ENCODE measurements at regions not wholly inside any gene's neighbourhood (a gene's known extent, or its start where the extent isn't known, plus 50 kb on each side); places are given as distances from the start of the nearest gene placed in this dataset.
"Not testable (repeated sequence)": the region's sequence is repeated elsewhere in the genome, so short reads cannot be mapped to it uniquely, and the experiment has no call there.

GRCh38 chr3:110423276-110423675 is 648.3 kb upstream of the NECTIN3 start:
- Mint-ChIP-seq H3K9me3 (no peaks in the 10 kb centered on the region), H3K27ac (no peak overlapping the region), H3K27me3 (ENCODE audit: low read depth) (no peaks in the 10 kb centered on the region), H3K4me1 (peaks cover 3% of the 10 kb centered on the region), H3K36me3 (no peaks in the 10 kb centered on the region), H3K4me3 (no peak overlapping the region)
- no peak for DNase-seq (ENCODE audit: low spot score in 2 of 2, unreplicated experiment in 2 of 2)
- TF ChIP-seq, protein P1, sequence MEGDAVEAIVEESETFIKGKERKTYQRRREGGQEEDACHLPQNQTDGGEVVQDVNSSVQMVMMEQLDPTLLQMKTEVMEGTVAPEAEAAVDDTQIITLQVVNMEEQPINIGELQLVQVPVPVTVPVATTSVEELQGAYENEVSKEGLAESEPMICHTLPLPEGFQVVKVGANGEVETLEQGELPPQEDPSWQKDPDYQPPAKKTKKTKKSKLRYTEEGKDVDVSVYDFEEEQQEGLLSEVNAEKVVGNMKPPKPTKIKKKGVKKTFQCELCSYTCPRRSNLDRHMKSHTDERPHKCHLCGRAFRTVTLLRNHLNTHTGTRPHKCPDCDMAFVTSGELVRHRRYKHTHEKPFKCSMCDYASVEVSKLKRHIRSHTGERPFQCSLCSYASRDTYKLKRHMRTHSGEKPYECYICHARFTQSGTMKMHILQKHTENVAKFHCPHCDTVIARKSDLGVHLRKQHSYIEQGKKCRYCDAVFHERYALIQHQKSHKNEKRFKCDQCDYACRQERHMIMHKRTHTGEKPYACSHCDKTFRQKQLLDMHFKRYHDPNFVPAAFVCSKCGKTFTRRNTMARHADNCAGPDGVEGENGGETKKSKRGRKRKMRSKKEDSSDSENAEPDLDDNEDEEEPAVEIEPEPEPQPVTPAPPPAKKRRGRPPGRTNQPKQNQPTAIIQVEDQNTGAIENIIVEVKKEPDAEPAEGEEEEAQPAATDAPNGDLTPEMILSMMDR (IDR thresholded peaks at IDR 0.05; ENCODE audit: unreplicated experiment) = no peak

DNA sequence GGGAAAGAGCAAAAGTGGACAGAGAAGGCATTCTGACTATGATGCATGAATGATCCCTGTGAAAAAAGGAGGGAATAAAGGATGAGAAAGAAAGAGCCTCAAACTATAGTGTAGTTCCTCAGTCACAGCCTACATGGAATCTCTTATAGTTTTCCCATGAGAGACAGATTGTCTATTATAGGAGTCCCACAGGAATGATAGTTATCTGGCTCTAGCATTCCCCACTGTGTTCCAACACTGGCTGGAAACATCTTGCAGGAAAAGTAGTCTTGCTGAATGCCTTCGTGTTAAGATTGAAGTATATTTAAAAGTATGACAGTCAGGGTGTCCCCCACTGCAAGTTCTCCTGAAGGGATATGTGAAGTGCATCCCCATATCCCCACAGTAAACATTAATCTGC is 641.5 kb upstream of the NECTIN3 start:
- TF ChIP-seq, protein P1 (IDR thresholded peaks at IDR 0.05; ENCODE audit: unreplicated experiment) = no peak
- no peaks in the 10 kb centered on the region for H3K27me3 Mint-ChIP-seq (ENCODE audit: low read depth)
- no peak overlapping the region for H3K4me3 Mint-ChIP-seq
- H3K27ac Mint-ChIP-seq = no peak overlapping the region
- DNase-seq (ENCODE audit: low spot score in 2 of 2, unreplicated experiment in 2 of 2) = no peak
- no peaks in the 10 kb centered on the region for H3K4me1 Mint-ChIP-seq
- H3K9me3 Mint-ChIP-seq = no peaks in the 10 kb centered on the region
- no peaks in the 10 kb centered on the region for H3K36me3 Mint-ChIP-seq

- H3K36me3 Mint-ChIP-seq = no peaks in the 10 kb centered on the region
- no peaks in the 10 kb centered on the region for H3K27me3 Mint-ChIP-seq (ENCODE audit: low read depth)
- H3K4me1 Mint-ChIP-seq = peaks cover 8% of the 10 kb centered on the region
- H3K9me3 Mint-ChIP-seq = no peaks in the 10 kb centered on the region
- TF ChIP-seq, protein P1 (IDR thresholded peaks at IDR 0.05; ENCODE audit: unreplicated experiment) = no peak
- H3K27ac Mint-ChIP-seq = no peak overlapping the region
- H3K4me3 Mint-ChIP-seq = no peak overlapping the region
- no peak for DNase-seq (ENCODE audit: low spot score in 2 of 2, unreplicated experiment in 2 of 2)
Observed at GRCh38 chr3:110436209-110436608, 635.4 kb upstream of the NECTIN3 start.

DNA sequence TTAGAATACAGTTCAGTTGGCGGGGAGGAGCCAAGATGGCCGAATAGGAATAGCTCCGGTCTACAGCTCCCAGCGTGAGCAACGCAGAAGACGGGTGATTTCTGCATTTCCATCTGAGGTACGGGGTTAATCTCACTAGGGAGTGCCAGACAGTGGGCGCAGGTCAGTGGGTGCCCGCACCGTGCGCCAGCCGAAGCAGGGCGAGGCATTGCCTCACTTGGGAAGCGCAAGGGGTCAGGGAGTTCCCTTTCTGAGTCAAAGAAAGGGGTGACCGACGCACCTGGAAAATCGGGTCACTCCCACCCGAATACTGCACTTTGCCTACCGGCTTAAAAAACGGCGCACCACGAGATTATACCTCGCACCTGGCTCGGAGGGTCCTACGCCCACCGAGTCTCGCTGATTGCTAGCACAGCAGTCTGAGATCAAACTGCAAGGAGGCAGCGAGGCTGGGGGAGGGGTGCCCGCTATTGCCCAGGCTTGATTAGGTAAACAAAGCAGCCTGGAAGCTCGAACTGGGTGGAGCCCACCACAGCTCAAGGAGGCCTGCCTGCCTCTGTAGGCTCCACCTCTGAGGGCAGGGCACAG is 631.5 kb upstream of the NECTIN3 start:
- DNase-seq (ENCODE audit: low spot score in 2 of 2, unreplicated experiment in 2 of 2); H3K27ac Mint-ChIP-seq; H3K4me1 Mint-ChIP-seq; H3K9me3 Mint-ChIP-seq; H3K27me3 Mint-ChIP-seq (ENCODE audit: low read depth); H3K36me3 Mint-ChIP-seq; H3K4me3 Mint-ChIP-seq: not testable (repeated sequence)

DNA sequence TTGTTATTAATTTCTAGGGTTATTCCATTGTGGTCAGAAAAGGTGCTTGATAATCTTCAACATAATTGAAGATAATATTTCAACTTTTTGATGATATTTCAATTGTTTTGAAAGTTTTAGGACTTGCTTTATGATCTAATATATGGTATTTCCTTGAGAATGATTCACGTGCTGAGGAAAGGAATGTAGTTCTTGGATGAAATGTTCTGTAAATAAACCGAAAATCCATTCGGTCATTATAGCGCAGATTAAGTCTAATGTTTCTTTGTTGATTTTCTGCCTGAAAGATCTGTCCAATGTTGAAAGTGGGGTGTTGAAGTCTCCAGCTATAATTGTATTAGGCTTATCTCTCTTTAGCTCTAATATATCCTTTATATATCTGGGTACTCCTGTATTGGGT is 617.5 kb upstream of the NECTIN3 start:
- no peak overlapping the region for H3K27ac Mint-ChIP-seq
- H3K4me1 Mint-ChIP-seq = no peaks in the 10 kb centered on the region
- no peak for DNase-seq (ENCODE audit: low spot score in 2 of 2, unreplicated experiment in 2 of 2)
- peaks cover 42% of the 10 kb centered on the region for H3K9me3 Mint-ChIP-seq
- no peak overlapping the region for H3K4me3 Mint-ChIP-seq
- peaks cover 10% of the 10 kb centered on the region for H3K36me3 Mint-ChIP-seq
- H3K27me3 Mint-ChIP-seq (ENCODE audit: low read depth) = no peaks in the 10 kb centered on the region
- TF ChIP-seq, protein P1 (IDR thresholded peaks at IDR 0.05; ENCODE audit: unreplicated experiment) = no peak

- Mint-ChIP-seq H3K27ac (no peak overlapping the region), H3K4me1 (no peaks in the 10 kb centered on the region), H3K36me3 (peaks cover 10% of the 10 kb centered on the region), H3K27me3 (ENCODE audit: low read depth) (no peaks in the 10 kb centered on the region), H3K4me3 (no peak overlapping the region), H3K9me3 (peaks cover 40% of the 10 kb centered on the region)
- TF ChIP-seq, protein P1 (IDR thresholded peaks at IDR 0.05; ENCODE audit: unreplicated experiment) = no peak
- no peak for DNase-seq (ENCODE audit: low spot score in 2 of 2, unreplicated experiment in 2 of 2)
Observed at GRCh38 chr3:110456001-110456400, 615.6 kb upstream of the NECTIN3 start.
